GM10266 (cell line): ENCODE measurements at regions not wholly inside any gene's neighbourhood (a gene's known extent, or its start where the extent isn't known, plus 50 kb on each side); places are given as distances from the start of the nearest gene placed in this dataset.

ENCODE experiments used
- DNase-seq: peaks from one replicate; pipeline ENCODE4 v3.0.0; 2012; ENCODE audit errors: extremely low spot score
- CTCF ChIP-seq: IDR thresholded peaks from 2 replicates; pipeline ENCODE4 v1.5.1; 2012; ENCODE audit warnings: mild to moderate bottlenecking, low read depth; ENCODE audit not compliant: control insufficient read depth, insufficient read depth; ENCODE audit errors: missing control alignments

GRCh38 chr5:35561396-35561795, 56.3 kb upstream of the SPEF2 start:
- no peak for TF ChIP-seq CTCF
- no peak for DNase-seq

DNA sequence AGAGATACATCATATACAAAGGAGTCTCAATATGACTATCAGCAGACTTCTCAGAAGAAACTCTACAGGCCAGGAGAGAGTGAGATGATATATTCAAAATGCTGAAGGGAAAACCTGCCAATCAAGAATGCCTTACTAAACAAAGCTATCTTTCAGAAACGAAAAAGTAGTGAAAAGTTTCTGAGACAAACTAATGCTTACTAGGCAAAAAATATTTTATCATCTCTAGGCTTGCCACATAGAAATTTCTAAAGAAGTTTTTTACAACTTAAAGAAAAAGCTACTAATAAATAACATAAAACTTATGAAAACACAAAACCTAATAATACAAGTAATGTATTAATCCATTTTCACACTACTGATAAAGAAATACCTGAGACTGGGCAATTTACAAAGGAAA, 59.9 kb upstream of the SPEF2 start:
- DNase-seq: no peak

GRCh38 chr5:35557199-35557598, 60.5 kb upstream of the SPEF2 start:
- TF ChIP-seq CTCF: no peak

More for the DNA sequence above, 59.9 kb upstream of the SPEF2 start:
- no peak for TF ChIP-seq CTCF

DNA sequence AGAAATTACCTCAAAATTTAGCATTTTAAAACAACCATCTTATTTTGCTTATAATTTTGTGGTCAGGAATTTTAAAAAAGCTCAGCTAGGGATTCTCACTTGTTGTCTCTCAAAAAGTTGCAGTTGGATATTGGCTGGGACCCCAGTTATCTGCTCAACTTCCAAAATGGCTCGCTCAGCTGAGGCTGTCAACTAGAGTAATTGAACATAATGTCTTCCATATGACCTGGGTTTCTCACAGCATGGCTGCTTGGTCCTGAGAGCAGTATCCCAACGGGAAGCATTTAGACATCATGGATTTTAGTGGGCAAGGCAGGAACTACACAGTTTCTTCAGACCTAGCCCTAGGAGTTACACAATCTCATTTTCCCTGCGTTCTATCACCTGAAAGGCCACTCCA, 63.6 kb upstream of the SPEF2 start:
- no peak for DNase-seq
- no peak for TF ChIP-seq CTCF

More at GRCh38 chr5:35557199-35557598, 60.5 kb upstream of the SPEF2 start:
- no peak for DNase-seq

DNA sequence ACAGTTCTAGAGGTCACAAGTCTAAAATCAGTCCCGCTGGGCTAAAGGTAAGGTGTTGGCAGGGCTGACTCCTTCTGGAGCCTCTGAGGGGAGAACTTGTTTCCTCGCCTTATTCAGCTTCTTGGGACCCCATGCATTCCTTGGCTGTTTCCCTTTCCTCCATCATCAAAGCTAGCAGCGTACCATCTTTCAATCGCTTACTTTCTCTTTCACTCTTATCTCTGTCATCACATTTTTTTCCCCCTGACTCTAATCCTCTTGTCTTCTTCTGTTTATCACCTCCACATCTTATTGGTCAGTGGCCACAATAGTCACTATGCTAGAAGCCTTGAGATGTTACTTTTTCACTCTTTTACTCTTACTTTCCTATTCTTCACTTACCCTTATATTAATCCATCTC, 72.5 kb upstream of the SPEF2 start:
- DNase-seq: no peak
- TF ChIP-seq CTCF: no peak

- no peak for DNase-seq
- no peak for TF ChIP-seq CTCF
These were observed 74.3 kb upstream of the SPEF2 start for GRCh38 chr5:35543408-35543807.

DNA sequence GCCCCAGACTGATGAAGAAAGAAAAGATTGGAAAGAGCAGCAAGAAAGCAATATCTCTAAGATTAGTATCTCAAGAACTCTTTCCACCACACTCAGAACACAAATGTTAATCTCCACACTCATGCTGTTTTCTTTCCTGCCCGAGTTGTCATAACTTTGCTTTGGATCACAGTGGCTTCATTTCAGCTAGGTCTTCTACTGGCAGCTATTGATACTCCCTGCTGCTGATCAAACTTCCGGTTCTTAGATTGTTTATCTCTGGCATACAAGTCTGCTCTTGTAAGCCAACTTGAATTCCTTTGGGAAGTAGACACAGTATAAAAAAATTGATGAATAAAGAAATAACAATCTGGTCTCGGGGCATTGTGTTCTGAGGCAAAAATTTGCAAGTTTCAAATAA, 77.7 kb upstream of the SPEF2 start:
- no peak for TF ChIP-seq CTCF
- DNase-seq: no peak
